ENCODE measurements at regions not wholly inside any gene's neighbourhood (a gene's known extent, or its start where the extent isn't known, plus 50 kb on each side); places are given as distances from the start of the nearest gene placed in this dataset.

- no peak for DNase-seq (ENCODE audit: low spot score)
- TF ChIP-seq, protein P1, sequence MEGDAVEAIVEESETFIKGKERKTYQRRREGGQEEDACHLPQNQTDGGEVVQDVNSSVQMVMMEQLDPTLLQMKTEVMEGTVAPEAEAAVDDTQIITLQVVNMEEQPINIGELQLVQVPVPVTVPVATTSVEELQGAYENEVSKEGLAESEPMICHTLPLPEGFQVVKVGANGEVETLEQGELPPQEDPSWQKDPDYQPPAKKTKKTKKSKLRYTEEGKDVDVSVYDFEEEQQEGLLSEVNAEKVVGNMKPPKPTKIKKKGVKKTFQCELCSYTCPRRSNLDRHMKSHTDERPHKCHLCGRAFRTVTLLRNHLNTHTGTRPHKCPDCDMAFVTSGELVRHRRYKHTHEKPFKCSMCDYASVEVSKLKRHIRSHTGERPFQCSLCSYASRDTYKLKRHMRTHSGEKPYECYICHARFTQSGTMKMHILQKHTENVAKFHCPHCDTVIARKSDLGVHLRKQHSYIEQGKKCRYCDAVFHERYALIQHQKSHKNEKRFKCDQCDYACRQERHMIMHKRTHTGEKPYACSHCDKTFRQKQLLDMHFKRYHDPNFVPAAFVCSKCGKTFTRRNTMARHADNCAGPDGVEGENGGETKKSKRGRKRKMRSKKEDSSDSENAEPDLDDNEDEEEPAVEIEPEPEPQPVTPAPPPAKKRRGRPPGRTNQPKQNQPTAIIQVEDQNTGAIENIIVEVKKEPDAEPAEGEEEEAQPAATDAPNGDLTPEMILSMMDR (IDR thresholded peaks at IDR 0.05; ENCODE audit: extremely low read depth, missing control alignments), result no peak
These were observed 273.4 kb upstream of the SIX2 start for GRCh38 chr2:45282646-45283045.

- DNase-seq (ENCODE audit: low spot score), result no peak
- TF ChIP-seq, protein P1 (IDR thresholded peaks at IDR 0.05; ENCODE audit: extremely low read depth, missing control alignments), result no peak
These were observed 272.1 kb upstream of the SIX2 start for GRCh38 chr2:45281311-45281710.

GRCh38 chr2:45280794-45281193 lies 271.5 kb upstream of the SIX2 start:
- no peak for DNase-seq (ENCODE audit: low spot score)
- TF ChIP-seq, protein P1 (IDR thresholded peaks at IDR 0.05; ENCODE audit: extremely low read depth, missing control alignments), result no peak

DNA sequence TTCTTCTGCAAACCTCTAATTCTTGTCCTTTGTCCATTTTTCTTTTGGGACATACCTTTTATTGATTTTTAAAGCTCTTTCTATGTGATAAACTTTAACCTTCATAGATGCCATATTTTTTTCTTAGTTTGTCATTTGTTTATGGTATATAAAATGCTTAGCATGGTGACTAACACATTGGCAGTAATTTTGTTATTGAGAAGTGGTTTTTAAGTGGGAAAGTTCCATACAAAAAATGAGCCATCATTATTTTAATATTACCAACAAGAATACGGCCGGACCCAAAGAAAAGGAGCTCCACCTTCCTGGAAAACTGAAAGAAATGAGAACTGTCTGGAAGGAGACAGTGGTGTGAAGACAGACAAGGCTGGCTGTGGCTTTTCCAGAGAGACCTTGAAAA lies 270.1 kb upstream of the SIX2 start:
- DNase-seq (ENCODE audit: low spot score), result no peak
- TF ChIP-seq, protein P1 (IDR thresholded peaks at IDR 0.05; ENCODE audit: extremely low read depth, missing control alignments), result no peak

- TF ChIP-seq, protein P1 (IDR thresholded peaks at IDR 0.05; ENCODE audit: extremely low read depth, missing control alignments), result no peak
- no peak for DNase-seq (ENCODE audit: low spot score)
These were observed 269.3 kb upstream of the SIX2 start for GRCh38 chr2:45278365-45279078.

DNA sequence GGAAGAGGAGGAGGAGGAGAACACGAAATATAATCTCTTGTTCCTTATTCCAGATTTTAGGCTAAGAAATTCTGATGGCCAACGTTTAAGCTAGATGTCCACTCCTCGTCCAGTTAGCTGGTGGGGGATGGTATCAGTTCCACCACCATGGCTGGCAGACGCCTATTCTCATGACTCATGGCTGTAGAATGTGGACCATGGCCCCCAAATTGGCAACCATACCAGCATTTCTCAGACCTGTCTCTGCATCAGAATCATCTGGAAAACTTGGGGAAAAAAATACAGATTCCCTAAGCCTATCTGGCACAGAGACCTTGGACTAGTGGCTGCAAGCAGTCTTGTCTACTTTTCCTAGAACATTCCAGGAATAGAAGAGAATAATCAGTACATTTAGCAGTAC lies 267.7 kb upstream of the SIX2 start:
- TF ChIP-seq, protein P1 (IDR thresholded peaks at IDR 0.05; ENCODE audit: extremely low read depth, missing control alignments), result no peak
- DNase-seq (ENCODE audit: low spot score), result no peak

- no peak for DNase-seq (ENCODE audit: low spot score)
- TF ChIP-seq, protein P1 (IDR thresholded peaks at IDR 0.05; ENCODE audit: extremely low read depth, missing control alignments), result no peak
These were observed 266.6 kb upstream of the SIX2 start for GRCh38 chr2:45275806-45276205.
